ENCODE measurements at regions not wholly inside any gene's neighbourhood (a gene's known extent, or its start where the extent isn't known, plus 50 kb on each side); places are given as distances from the start of the nearest gene placed in this dataset.

- Histone ChIP-seq H3K9me3 (ENCODE audit: insufficient read depth, low read depth, low read length) (peaks cover 12% of the 10 kb centered on the region), H3K4me2 (ENCODE audit: low read length) (no peak overlapping the region), H3K4me3 (ENCODE audit: insufficient read depth, low read depth, low read length) (no peak overlapping the region), H3K4me1 (ENCODE audit: insufficient read depth, low read length) (no peaks in the 10 kb centered on the region), H3K27ac (ENCODE audit: low read depth, low read length) (no peak overlapping the region), H4K20me1 (ENCODE audit: insufficient read depth, low read length) (no peaks in the 10 kb centered on the region), H2AFZ (ENCODE audit: low read depth, low read length) (no peak overlapping the region), H3K27me3 (ENCODE audit: insufficient read depth, low read length) (no peaks in the 10 kb centered on the region), H3K79me2 (ENCODE audit: insufficient read depth, low read length) (no peaks in the 10 kb centered on the region), H3K9ac (ENCODE audit: low read length) (no peak overlapping the region), H3K36me3 (ENCODE audit: insufficient read depth, low read length) (no peaks in the 10 kb centered on the region)
- FAIRE-seq, result no peak
- Mint-ChIP-seq H3K4me3 (ENCODE audit: unreplicated experiment) (no peak overlapping the region), H3K27me3 (ENCODE audit: low read depth, unreplicated experiment) (peaks cover 33% of the 10 kb centered on the region), H3K4me1 (ENCODE audit: low read depth, unreplicated experiment) (no peaks in the 10 kb centered on the region), H3K27ac (ENCODE audit: unreplicated experiment) (no peak overlapping the region), H3K36me3 (ENCODE audit: low read depth, unreplicated experiment) (no peaks in the 10 kb centered on the region), H3K9me3 (ENCODE audit: unreplicated experiment) (peaks cover 1% of the 10 kb centered on the region)
- DNase-seq (ENCODE audit: low read depth), result no peak
- TF ChIP-seq EZH2 (IDR thresholded peaks at IDR 0.05; ENCODE audit: insufficient read depth, low read length) (no peak), CTCF (IDR thresholded peaks at IDR 0.05; ENCODE audit: insufficient read depth, low read depth, low read length) (no peak)
Observed at GRCh38 chr5:2299388-2300220, 416.9 kb upstream of the IRX4 start.

- H3K9ac ChIP-seq (ENCODE audit: low read length), result no peak overlapping the region
- no peaks in the 10 kb centered on the region for H3K27me3 ChIP-seq (ENCODE audit: insufficient read depth, low read length)
- peaks cover 12% of the 10 kb centered on the region for H3K9me3 ChIP-seq (ENCODE audit: insufficient read depth, low read depth, low read length)
- no peak for TF ChIP-seq CTCF (IDR thresholded peaks at IDR 0.05; ENCODE audit: insufficient read depth, low read depth, low read length)
- no peak for TF ChIP-seq EZH2 (IDR thresholded peaks at IDR 0.05; ENCODE audit: insufficient read depth, low read length)
- H3K36me3 Mint-ChIP-seq (ENCODE audit: low read depth, unreplicated experiment), result no peaks in the 10 kb centered on the region
- no peaks in the 10 kb centered on the region for H3K4me1 ChIP-seq (ENCODE audit: insufficient read depth, low read length)
- FAIRE-seq (no peak), DNase-seq (ENCODE audit: low read depth) (no peak)
- no peak overlapping the region for H3K27ac ChIP-seq (ENCODE audit: low read depth, low read length)
- peaks cover 1% of the 10 kb centered on the region for H3K9me3 Mint-ChIP-seq (ENCODE audit: unreplicated experiment)
- H3K4me1 Mint-ChIP-seq (ENCODE audit: low read depth, unreplicated experiment), result peaks cover 5% of the 10 kb centered on the region
- H3K4me3 Mint-ChIP-seq (ENCODE audit: unreplicated experiment), result no peak overlapping the region
- H3K36me3 ChIP-seq (ENCODE audit: insufficient read depth, low read length), result no peaks in the 10 kb centered on the region
- H3K4me3 ChIP-seq (ENCODE audit: insufficient read depth, low read depth, low read length), result no peak overlapping the region
- H3K27ac Mint-ChIP-seq (ENCODE audit: unreplicated experiment), result no peak overlapping the region
- H2AFZ ChIP-seq (ENCODE audit: low read depth, low read length), result no peak overlapping the region
- no peaks in the 10 kb centered on the region for H3K79me2 ChIP-seq (ENCODE audit: insufficient read depth, low read length)
- H4K20me1 ChIP-seq (ENCODE audit: insufficient read depth, low read length), result no peaks in the 10 kb centered on the region
- H3K27me3 Mint-ChIP-seq (ENCODE audit: low read depth, unreplicated experiment), result peaks cover 33% of the 10 kb centered on the region
- no peak overlapping the region for H3K4me2 ChIP-seq (ENCODE audit: low read length)
Observed at GRCh38 chr5:2298781-2299180, 416.1 kb upstream of the IRX4 start.

GRCh38 chr5:2297991-2298390, 415.3 kb upstream of the IRX4 start:
- no peak for FAIRE-seq

More at GRCh38 chr5:2297991-2298390, 415.3 kb upstream of the IRX4 start:
- Histone ChIP-seq H3K4me1 (ENCODE audit: insufficient read depth, low read length) (no peaks in the 10 kb centered on the region), H3K27ac (ENCODE audit: low read depth, low read length) (no peak overlapping the region), H3K4me3 (ENCODE audit: insufficient read depth, low read depth, low read length) (no peak overlapping the region), H3K4me2 (ENCODE audit: low read length) (no peak overlapping the region), H2AFZ (ENCODE audit: low read depth, low read length) (no peak overlapping the region), H3K27me3 (ENCODE audit: insufficient read depth, low read length) (no peaks in the 10 kb centered on the region), H3K9ac (ENCODE audit: low read length) (no peak overlapping the region), H3K9me3 (ENCODE audit: insufficient read depth, low read depth, low read length) (peaks cover 12% of the 10 kb centered on the region), H3K79me2 (ENCODE audit: insufficient read depth, low read length) (no peaks in the 10 kb centered on the region), H3K36me3 (ENCODE audit: insufficient read depth, low read length) (no peaks in the 10 kb centered on the region), H4K20me1 (ENCODE audit: insufficient read depth, low read length) (no peaks in the 10 kb centered on the region)
- Mint-ChIP-seq H3K36me3 (ENCODE audit: low read depth, unreplicated experiment) (no peaks in the 10 kb centered on the region), H3K27ac (ENCODE audit: unreplicated experiment) (no peak overlapping the region), H3K9me3 (ENCODE audit: unreplicated experiment) (peaks cover 1% of the 10 kb centered on the region), H3K4me3 (ENCODE audit: unreplicated experiment) (no peak overlapping the region), H3K4me1 (ENCODE audit: low read depth, unreplicated experiment) (peaks cover 7% of the 10 kb centered on the region), H3K27me3 (ENCODE audit: low read depth, unreplicated experiment) (peaks cover 32% of the 10 kb centered on the region)
- TF ChIP-seq CTCF (IDR thresholded peaks at IDR 0.05; ENCODE audit: insufficient read depth, low read depth, low read length) (no peak), EZH2 (IDR thresholded peaks at IDR 0.05; ENCODE audit: insufficient read depth, low read length) (no peak)
- no peak for DNase-seq (ENCODE audit: low read depth)

Data from astrocyte (in vitro differentiated cells and primary cell).